AG08396 (cell line): ENCODE measurements at regions not wholly inside any gene's neighbourhood (a gene's known extent, or its start where the extent isn't known, plus 50 kb on each side); places are given as distances from the start of the nearest gene placed in this dataset.

ENCODE experiments used
- DNase-seq: peaks from one replicate; pipeline ENCODE4 v3.0.0; 2012; ENCODE audit warnings: low spot score, mixed read lengths

DNA sequence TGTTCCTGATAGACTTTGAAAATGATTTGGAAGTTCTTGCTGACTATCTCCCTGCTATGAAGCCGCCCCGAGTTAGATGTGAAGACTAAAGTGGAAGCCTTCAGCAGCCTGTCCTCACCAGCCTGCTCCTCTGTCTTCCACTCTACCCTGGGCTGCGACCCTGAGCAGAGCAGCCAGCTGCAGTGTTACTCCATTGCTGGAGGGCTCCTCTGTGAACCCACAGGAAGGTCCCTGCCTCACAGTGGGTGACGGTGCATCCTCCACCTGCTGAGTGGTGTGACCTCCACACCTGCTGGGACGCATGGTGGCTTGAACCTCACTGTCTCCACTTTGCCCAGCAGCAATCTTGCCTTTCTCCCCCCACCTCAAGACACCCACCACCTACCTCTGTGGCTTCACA lies 116.4 kb downstream of the IRS2 start:
- DNase-seq: no peak

DNA sequence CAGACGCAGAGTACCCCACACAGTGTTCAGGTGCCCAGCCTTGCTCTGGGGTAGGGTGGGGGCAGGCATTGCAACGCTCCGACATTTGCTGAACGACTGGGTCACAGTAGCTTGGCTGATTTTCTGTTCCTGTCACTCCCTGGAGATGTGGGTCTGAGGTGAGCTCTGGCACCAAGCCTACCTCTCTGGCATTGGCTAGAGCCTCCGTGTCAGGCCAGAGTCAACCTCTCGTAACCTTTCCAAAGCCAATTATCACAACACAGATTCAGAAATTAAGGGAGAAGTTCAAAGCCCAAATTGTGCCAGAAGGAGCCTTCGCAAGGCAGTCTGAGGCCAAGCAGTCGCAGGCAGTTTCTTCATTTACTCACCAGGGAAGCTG lies 117.2 kb downstream of the IRS2 start:
- DNase-seq: no peak

DNA sequence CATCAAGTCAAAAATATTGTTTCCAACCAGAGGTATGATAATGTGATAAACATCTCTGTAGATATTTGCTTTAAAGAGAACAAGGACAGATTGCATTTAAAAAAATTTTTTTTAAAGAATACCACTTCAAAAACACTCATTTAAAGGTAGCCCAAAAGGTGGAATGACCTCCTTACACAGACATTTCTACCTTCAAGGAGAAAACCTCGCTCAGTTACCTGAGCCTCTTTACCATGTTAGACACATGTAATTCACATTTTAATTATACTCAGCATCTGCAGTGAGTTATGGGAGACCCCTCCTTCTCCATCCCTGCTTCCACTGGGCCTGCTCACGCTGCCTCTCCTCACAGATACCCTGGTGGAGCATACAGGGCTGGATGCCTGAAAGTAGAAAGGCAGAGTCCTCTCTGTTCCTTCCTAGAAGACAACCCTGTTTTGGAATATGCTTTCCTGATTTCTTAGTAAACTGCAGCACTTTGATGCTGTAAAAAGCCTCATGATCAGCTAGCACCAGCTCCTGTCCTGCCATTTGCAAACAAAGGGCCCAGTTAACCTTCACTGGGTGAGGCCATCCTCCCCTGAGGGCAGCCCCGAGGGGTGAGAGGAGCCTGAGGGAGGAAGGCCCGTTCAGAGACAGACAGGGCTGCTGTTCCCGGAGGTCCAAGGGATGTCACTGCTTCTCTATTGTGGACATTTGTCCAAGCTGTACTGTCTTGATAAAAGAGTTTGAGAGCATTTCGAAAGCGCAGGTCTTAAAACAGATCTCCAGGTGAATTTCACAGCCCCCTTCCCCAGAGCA lies 117.8 kb downstream of the IRS2 start:
- no peak for DNase-seq

DNA sequence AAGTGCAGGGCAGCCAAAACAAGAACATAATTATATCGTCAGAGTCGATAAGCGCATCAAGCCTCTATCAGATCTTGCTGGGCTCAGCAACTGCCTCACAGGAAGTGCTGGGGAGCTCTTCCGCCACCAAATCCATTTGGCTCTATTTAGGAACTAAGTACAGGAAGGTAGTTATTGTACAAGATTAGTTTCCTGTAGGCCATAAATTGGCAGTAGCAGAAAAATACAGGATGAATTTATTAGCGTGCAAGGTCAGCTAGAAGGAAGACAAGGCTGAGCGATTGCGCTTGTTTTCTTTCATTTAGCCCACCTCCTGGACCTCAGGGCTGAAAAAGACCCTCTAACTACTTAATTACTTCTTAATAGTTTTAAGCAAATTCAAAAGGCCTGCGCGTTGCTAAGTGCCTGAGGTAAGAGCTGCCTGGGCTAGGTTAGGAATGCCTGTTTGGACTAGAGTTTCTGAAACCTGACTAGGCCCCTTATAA lies 118.5 kb downstream of the IRS2 start:
- DNase-seq: no peak

DNA sequence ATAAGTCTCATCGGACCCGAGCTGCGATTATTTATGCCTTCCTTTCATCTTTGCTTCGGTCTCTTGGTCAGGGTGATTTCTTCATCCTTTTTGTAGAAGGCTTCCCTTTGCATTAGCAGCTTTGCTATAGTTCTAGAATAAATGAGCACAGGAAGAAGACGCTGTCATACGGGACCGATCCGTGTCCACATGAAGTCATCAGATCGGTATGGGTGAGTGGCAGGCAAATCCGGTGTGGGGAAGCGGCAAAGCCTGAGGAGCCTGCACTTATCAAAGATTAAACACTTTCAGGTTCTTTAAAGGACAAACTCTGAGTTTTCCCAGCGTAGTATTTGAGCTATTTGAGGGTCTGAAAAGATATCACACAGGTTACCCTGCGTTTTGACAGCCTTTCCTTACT lies 119.3 kb downstream of the IRS2 start:
- no peak for DNase-seq

DNA sequence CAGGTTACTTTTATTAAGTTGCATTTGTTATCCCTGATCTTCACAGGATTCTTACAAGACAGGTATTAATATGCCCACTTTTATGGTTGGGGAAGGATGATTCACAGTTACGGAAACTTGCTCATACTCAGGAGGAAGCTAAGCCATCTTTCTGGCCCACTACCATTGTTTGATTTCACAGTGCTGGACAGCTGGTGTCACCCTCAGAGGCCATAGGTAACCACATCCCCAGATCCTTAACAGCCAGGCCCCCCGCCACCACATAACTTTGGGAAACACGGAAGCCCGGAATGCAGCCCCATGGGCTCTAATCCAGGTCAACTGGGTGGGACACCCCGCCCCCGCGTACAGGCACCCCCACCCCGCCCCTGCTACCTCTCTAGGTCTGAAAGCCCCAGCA lies 119.7 kb downstream of the IRS2 start:
- DNase-seq: no peak

DNA sequence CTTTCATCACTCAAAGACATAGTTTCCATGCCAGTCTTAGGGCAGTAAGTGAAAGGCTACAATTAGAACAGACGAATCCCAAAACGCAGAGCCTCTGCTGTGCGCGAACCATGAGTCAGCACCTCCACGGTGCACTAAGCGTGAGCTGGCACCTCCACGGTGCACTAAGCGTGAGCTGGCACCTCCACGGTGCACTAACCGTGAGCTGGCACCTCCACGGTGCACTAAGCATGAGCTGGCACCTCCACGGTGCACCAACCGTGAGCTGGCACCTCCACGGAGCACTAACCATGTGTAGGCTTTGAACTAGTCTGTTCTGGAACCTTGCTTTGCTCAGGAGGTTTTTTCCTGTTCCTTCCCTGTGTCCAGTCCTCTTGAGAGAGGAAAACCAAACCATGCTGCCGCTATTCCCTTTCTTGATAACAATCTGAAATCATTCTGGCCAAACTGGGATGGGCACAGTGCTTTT lies 120.6 kb downstream of the IRS2 start:
- DNase-seq: no peak

DNA sequence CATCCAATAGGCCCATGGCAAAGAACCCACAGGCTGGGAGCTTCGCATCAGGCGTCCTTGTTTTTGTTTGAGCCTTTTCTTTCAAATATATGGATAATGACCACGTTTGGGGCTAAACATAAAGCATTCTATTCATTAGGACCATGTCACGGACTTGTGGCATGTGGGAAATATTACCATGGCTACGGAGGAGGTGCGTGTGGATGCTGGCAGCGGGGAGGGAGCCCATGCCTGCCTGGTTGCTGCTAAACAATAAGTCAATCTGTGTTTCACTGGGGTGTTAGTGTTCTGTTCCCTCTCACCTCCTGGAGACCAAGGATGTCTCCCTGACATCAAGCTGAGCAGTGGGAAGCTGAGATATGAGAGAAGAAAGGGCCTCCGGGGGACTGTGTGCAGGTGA lies 121.1 kb downstream of the IRS2 start:
- DNase-seq: no peak

DNA sequence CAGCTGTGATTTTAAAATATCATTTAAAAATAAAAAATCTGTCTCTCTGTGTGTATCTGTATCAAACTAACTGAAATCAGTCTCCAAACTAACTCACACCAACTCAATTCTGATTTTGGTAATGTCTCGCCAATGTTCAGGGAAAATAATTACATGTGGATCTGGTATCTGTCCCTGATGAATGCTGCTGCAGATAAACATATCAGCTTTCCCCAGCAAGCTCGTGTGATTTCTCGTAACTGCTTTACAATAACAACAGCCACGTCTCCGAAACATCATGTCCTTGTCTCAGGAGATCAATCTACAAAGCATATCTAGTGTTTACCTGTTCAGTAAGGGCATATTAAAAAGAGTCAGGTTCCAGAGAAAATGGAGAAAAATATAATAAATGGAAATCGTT lies 129.0 kb downstream of the IRS2 start:
- DNase-seq: no peak

DNA sequence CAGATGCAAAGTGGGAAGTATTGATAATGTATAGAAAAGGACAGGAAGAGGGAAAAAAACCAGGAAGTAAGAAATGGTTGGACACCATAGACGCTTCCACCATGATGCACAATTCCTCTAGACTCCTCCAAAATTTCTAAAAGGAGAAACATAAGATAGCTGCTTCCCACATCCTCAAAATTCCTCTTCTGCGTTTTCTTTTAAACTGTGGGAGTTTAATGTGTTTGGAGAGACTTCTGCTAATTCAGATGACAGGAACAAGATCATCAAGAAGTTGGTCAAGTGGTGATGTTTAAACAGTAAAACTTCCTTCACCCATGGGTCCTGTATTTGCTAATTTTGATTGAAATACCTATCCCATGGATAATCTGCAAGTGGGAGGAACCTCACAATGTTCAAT lies 130.2 kb downstream of the IRS2 start:
- no peak for DNase-seq

DNA sequence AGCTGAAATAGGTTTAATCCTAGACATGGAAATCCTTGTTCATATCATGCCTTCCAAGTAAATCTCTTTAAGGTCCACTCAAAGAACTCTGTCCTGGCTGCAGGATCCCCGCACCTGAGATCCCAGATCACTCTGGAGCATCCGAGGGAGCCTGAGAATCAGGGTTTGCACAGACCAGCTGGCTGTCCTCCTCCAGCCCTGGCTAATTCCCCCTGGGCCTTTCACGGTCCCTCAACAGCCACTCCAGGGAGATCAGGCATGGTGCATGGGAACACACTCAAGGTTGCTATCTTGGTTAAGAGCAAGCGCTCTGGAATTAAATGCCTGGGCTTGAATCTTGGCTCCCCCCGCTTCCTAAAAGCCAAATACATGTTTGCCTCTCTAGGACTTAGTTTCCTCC lies 130.8 kb downstream of the IRS2 start:
- DNase-seq: no peak

DNA sequence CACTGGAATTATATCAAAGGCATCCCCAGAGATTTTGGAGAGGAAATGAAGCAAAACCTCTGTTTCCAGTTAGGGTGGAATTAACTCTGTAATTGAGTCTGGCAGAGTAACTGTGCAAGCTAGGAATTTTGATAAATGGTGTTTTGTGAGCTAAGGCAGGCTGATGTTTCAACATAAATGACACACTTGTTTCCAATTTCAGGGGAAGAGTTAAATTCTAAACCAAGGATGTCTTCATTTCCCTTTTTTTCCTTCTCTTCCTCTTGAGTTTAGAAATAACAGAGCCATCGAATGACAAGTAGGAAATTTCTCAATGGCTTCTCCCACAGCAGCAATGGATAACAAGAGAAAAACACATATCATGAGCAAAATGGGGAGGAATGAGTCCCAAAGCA lies 131.2 kb downstream of the IRS2 start:
- no peak for DNase-seq

DNA sequence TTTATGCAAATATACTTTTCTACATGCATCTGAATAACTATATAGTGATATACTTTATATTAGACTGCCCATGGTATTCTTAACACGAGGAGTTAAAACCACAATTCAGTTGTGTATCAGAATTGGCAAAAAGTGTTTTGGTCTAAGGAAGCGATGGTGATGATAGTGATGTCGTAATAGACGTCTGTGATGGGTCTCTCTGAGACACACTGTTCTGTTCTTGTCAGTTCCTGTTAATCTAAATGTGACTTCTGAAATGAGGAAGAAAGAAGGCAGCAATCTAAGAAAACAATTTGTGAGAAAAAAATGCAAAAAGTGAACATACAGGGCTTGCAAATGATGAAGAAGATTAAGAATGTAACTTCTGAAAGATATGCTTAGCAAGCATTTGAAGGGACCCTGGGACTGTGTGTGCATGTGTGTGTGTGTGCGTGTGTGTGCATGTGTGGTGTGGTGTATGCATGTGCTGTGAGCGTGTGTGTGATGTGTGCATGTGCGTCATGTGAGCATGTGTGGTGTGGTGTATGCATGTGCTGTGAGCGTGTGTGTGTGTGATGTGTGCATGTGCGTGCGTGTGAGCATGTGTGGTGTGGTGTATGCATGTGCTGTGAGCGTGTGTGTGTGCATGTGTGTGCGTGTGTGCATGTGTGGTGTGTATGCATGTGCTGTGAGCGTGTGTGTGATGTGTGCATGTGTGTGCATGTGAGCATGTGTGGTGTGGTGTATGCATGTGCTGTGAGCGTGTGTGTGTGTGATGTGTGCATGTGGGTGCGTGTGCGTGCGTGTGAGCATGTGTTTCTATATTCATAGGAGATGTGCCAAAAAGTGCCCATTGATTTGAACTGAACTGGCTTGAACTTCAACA lies 131.8 kb downstream of the IRS2 start:
- no peak for DNase-seq

DNA sequence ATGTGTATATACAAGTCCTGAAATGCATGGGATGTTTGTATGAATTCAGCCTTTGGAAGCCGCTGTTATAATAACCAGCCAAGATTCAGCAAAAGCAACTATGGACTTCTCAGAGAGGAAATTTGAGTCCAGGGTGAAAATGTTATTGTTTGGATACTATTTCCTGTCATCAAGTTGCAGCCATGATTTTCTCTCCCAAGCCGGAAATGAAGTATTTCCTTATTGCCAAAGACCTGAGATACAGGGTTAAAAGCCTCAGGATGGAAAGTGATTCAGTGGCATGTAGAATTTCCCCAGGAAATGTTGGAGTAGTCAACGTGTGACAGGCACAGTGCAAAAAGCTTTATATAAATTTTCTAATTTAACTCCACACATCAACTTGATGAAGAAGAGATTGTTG lies 133.9 kb downstream of the IRS2 start:
- no peak for DNase-seq

DNA sequence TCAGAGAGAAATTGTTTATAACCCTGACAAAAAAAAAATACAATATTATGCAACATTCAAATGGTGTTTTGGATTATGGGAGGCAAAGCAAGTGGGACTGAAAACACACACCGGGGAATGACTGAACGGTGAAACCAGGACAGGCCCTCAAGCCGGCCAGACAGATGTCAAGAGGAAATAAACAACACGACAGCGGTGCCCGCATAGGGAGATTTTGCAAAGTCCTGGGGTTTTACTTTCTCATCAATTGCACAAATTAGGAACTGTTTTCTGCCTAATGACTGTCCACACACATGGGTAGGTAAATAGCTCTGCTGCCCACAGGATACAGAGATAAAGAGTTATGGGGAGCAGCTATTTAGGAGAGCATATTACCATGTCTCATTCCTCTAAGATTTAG lies 134.5 kb downstream of the IRS2 start:
- DNase-seq: no peak

DNA sequence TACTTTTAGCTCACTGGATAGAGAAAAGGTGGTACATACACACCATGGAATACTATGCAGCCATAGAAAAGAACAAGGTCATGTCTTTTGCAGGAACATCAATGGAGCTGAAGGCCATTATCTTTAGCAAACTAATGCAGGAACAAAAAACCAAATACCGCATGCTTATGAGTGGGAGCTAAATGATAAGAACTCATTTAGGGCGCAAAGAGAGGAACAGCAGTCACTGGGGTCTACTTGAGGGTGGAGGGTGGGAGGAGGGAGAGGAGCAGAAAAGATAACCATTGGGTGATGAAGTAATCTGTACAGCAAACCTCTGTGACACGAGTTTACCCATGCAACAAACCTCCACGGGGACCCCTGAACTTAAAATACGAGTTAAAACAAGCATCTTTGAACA lies 135.1 kb downstream of the IRS2 start:
- DNase-seq: no peak

DNA sequence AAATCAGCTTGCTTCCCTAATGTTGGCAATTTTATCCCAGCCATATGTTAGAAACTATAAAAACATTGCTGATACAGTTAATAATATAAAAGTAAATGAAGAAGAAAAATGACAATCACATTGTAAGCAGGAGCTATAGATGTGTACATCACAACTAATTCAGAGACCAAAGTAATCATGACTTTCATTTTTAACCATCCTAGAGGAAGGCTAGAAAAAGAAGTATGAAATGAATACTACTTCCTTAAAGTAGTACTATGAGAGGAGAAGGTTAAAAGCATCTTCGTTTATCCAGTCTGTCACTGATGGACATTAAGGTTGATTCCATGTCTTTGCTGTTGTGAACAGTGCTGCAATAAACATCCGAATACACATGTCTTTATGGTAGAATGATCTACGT lies 135.5 kb downstream of the IRS2 start:
- no peak for DNase-seq

DNA sequence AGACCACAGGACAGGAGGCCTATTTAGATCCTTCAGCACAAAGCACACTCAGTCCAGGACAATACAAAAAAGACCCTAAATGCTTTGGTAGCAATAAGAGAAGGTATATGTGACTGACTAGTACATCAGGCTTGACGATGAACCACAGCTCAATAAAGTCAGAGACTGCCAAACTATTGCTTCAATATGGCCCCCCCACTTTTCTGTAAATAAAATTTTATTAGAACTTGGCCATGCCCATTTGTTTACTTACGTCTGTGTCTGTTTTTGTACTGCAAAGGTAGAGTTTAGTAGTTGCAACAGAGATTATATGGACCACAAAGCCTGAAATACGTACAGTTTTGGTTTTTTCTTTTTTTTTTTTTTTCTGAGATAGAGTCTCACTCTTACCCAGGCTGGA lies 136.7 kb downstream of the IRS2 start:
- no peak for DNase-seq

DNA sequence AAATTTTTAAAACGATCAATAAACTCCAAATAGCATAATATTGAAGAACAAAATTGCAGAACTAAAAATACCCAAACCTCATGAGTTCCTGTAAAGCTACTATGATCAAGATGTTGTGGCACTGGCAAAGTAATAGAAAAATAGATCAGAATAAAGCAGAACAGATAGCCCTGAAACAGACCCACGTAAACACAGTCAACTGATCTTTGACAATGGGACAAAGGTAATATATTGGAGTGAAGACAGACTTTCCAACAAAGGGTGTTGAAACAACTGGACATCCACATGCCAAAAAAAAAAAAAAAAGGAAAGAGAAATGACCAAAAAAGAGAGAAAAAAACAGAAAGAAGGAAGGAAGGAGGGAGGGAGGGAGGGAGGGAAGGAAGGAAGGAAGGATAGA lies 138.7 kb downstream of the IRS2 start:
- DNase-seq: no peak

DNA sequence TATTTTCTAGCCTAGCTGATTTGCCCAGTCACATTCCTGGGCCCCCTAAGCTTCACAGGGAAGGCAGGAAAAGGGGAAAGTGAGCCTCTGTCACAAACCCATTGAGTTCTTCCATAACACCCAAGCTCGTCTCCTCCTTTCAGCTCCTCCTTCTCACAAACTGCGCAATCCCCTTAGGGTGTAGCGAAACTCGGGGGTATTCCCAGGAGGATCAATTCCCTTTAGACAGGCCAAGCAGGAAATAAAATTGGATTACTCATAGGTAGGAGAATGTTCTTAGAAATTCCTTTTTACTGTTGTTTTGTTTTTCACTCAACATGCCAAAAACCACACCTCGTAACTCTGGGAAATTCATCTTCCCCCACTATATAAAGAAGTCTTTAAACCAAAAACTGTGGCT lies 139.3 kb downstream of the IRS2 start:
- no peak for DNase-seq

DNA sequence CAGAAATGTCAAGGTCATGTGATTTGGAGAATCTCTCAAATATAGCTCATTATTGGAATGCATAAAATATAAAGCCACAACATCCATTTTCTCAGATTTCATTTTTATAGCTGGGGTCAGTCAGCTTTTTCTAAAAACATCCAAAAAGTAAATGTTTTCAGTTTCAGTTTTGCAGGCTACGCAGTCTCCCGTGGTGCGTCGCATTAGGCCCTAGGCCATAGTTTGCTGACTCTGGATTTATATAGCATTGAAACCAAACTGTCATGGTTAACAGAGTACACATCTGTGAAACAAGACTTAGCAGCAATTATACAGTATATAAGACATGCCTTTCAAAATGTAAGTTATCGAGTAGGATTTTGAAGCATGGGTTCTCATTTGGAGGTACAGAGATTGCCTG lies 140.0 kb downstream of the IRS2 start:
- no peak for DNase-seq

DNA sequence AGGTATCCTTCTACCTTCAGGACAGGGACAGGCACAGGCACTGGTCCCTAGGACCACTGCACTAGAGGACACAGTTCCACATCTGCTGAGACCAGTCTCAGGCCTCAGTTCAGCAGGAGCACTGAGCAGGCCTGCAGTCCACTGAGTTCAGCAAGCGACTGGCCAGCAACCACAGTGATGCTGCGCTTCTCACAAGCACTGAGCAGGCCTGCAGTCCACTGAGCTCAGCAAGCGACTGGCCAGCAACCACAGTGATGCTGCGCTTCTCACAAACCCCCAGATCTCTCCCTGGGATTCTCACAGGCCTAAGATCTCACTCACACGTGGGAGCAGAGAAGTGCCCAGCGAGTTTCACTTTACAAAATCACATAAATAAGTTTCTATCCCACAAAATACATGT lies 140.6 kb downstream of the IRS2 start:
- DNase-seq: no peak

DNA sequence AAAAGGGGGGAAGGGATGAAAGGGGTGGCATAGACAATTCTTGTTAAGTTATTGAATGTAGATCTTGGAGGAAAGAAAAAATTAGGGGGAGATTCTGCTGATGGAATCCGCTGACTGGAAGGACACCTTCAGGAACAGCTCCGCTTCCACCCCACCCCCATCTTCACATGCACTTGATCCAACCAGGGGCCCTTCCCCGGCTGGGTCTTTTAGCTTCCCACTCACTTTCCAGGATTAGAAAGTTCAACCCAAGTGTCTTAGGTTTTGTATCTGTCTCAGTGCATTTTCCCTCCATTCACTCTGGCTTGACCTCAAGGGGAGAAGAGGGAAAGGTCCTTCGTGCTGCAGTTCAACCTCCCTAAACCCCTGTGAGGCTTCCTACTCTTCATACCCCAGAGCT lies 141.4 kb downstream of the IRS2 start:
- DNase-seq: no peak
